ENCODE measurements at regions not wholly inside any gene's neighbourhood (a gene's known extent, or its start where the extent isn't known, plus 50 kb on each side); places are given as distances from the start of the nearest gene placed in this dataset.
"Not testable (repeated sequence)": the region's sequence is repeated elsewhere in the genome, so short reads cannot be mapped to it uniquely, and the experiment has no call there.

- Histone ChIP-seq H3K4me2 (ENCODE audit: low read length) (no peak overlapping the region), H4K20me1 (ENCODE audit: insufficient read depth, low read length) (no peaks in the 10 kb centered on the region), H3K9ac (ENCODE audit: low read length) (no peak overlapping the region), H3K9me3 (ENCODE audit: low read length) (no peaks in the 10 kb centered on the region), H2AFZ (ENCODE audit: low read length) (no peak overlapping the region), H3K4me3 (ENCODE audit: low read depth, low read length, poor library complexity, severe bottlenecking) (no peak overlapping the region), H3K27me3 (ENCODE audit: insufficient read depth, low read length) (no peaks in the 10 kb centered on the region), H3K4me1 (ENCODE audit: insufficient read depth, low read length, severe bottlenecking) (no peaks in the 10 kb centered on the region), H3K9me2 (ENCODE audit: low read depth, low read length) (no peaks in the 10 kb centered on the region), H3K27ac (ENCODE audit: low read depth, low read length, poor library complexity, severe bottlenecking) (no peak overlapping the region), H3F3A (ENCODE audit: insufficient read depth, low read length) (no peaks in the 10 kb centered on the region), H3K79me2 (ENCODE audit: insufficient read depth, low read length) (no peaks in the 10 kb centered on the region), H3K36me3 (ENCODE audit: insufficient read depth, low read length) (no peaks in the 10 kb centered on the region)
- TF ChIP-seq CTCF (IDR thresholded peaks at IDR 0.05; ENCODE audit: low read length), result no peak
- no peak for TF ChIP-seq EZH2 (IDR thresholded peaks at IDR 0.05; ENCODE audit: borderline replicate concordance, low read length)
Measured at GRCh38 chr18:39574897-39575296, 2009.3 kb upstream of the CELF4 start.

GRCh38 chr18:39571511-39571910 is 2005.9 kb upstream of the CELF4 start:
- Histone ChIP-seq H3K4me3 (ENCODE audit: low read depth, low read length, poor library complexity, severe bottlenecking) (no peak overlapping the region), H4K20me1 (ENCODE audit: insufficient read depth, low read length) (no peaks in the 10 kb centered on the region)

GRCh38 chr18:39565551-39566230 is 2000.1 kb upstream of the CELF4 start:
- H3K4me1 ChIP-seq (ENCODE audit: insufficient read depth, low read length, severe bottlenecking); H3K9me3 ChIP-seq (ENCODE audit: low read length); H3K9ac ChIP-seq (ENCODE audit: low read length); H3K27ac ChIP-seq (ENCODE audit: low read depth, low read length, poor library complexity, severe bottlenecking); H3K9me2 ChIP-seq (ENCODE audit: low read depth, low read length); H4K20me1 ChIP-seq (ENCODE audit: insufficient read depth, low read length); H3K4me3 ChIP-seq (ENCODE audit: low read depth, low read length, poor library complexity, severe bottlenecking); H2AFZ ChIP-seq (ENCODE audit: low read length); H3K36me3 ChIP-seq (ENCODE audit: insufficient read depth, low read length); H3K4me2 ChIP-seq (ENCODE audit: low read length); H3F3A ChIP-seq (ENCODE audit: insufficient read depth, low read length); H3K27me3 ChIP-seq (ENCODE audit: insufficient read depth, low read length); H3K79me2 ChIP-seq (ENCODE audit: insufficient read depth, low read length): not testable (repeated sequence)

More at GRCh38 chr18:39571511-39571910, 2005.9 kb upstream of the CELF4 start:
- H2AFZ ChIP-seq (ENCODE audit: low read length), result no peak overlapping the region
- no peaks in the 10 kb centered on the region for H3K4me1 ChIP-seq (ENCODE audit: insufficient read depth, low read length, severe bottlenecking)
- no peaks in the 10 kb centered on the region for H3K9me2 ChIP-seq (ENCODE audit: low read depth, low read length)
- H3K79me2 ChIP-seq (ENCODE audit: insufficient read depth, low read length), result no peaks in the 10 kb centered on the region
- no peaks in the 10 kb centered on the region for H3K27me3 ChIP-seq (ENCODE audit: insufficient read depth, low read length)
- TF ChIP-seq CTCF (IDR thresholded peaks at IDR 0.05; ENCODE audit: low read length) (peak; percentile 38), EZH2 (IDR thresholded peaks at IDR 0.05; ENCODE audit: borderline replicate concordance, low read length) (no peak)
- no peak overlapping the region for H3K9ac ChIP-seq (ENCODE audit: low read length)
- H3K27ac ChIP-seq (ENCODE audit: low read depth, low read length, poor library complexity, severe bottlenecking), result no peak overlapping the region
- H3K4me2 ChIP-seq (ENCODE audit: low read length), result no peak overlapping the region
- no peaks in the 10 kb centered on the region for H3F3A ChIP-seq (ENCODE audit: insufficient read depth, low read length)
- H3K9me3 ChIP-seq (ENCODE audit: low read length), result no peaks in the 10 kb centered on the region
- H3K36me3 ChIP-seq (ENCODE audit: insufficient read depth, low read length), result no peaks in the 10 kb centered on the region

GRCh38 chr18:39564716-39565115 is 1999.1 kb upstream of the CELF4 start:
- Histone ChIP-seq H4K20me1 (ENCODE audit: insufficient read depth, low read length) (no peaks in the 10 kb centered on the region), H3K4me3 (ENCODE audit: low read depth, low read length, poor library complexity, severe bottlenecking) (no peak overlapping the region), H3K27me3 (ENCODE audit: insufficient read depth, low read length) (no peaks in the 10 kb centered on the region)

More at GRCh38 chr18:39564716-39565115, 1999.1 kb upstream of the CELF4 start:
- Histone ChIP-seq H3K9me3 (ENCODE audit: low read length) (no peaks in the 10 kb centered on the region), H3F3A (ENCODE audit: insufficient read depth, low read length) (no peaks in the 10 kb centered on the region), H3K4me1 (ENCODE audit: insufficient read depth, low read length, severe bottlenecking) (no peaks in the 10 kb centered on the region), H2AFZ (ENCODE audit: low read length) (no peak overlapping the region), H3K9ac (ENCODE audit: low read length) (no peak overlapping the region), H3K27ac (ENCODE audit: low read depth, low read length, poor library complexity, severe bottlenecking) (no peak overlapping the region), H3K9me2 (ENCODE audit: low read depth, low read length) (no peaks in the 10 kb centered on the region), H3K4me2 (ENCODE audit: low read length) (no peak overlapping the region), H3K36me3 (ENCODE audit: insufficient read depth, low read length) (no peaks in the 10 kb centered on the region), H3K79me2 (ENCODE audit: insufficient read depth, low read length) (no peaks in the 10 kb centered on the region)
- TF ChIP-seq EZH2 (IDR thresholded peaks at IDR 0.05; ENCODE audit: borderline replicate concordance, low read length), result no peak
- TF ChIP-seq CTCF (IDR thresholded peaks at IDR 0.05; ENCODE audit: low read length), result no peak
